ENCODE measurements at regions not wholly inside any gene's neighbourhood (a gene's known extent, or its start where the extent isn't known, plus 50 kb on each side); places are given as distances from the start of the nearest gene placed in this dataset.
"Not testable (repeated sequence)": the region's sequence is repeated elsewhere in the genome, so short reads cannot be mapped to it uniquely, and the experiment has no call there.

DNA sequence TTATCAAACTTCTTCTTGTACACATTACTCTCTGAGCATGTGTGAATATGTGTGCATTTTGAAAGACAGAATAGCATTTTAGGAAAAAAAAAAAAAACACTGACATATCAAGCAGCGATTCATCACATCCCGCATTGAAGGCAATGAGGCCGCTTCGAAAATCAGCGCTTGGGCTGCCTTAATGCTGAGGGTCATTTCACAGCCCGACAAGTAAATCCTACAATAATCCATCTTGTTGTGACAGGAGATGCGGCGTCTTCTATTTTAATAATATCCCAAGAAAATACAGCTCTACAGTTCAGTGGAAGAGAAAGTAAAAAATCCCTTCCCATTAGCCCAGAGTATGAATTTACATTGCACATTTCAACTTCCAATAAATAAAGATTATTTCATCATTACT lies 389.2 kb upstream of the GRM7 start:
- no peak for DNase-seq

DNA sequence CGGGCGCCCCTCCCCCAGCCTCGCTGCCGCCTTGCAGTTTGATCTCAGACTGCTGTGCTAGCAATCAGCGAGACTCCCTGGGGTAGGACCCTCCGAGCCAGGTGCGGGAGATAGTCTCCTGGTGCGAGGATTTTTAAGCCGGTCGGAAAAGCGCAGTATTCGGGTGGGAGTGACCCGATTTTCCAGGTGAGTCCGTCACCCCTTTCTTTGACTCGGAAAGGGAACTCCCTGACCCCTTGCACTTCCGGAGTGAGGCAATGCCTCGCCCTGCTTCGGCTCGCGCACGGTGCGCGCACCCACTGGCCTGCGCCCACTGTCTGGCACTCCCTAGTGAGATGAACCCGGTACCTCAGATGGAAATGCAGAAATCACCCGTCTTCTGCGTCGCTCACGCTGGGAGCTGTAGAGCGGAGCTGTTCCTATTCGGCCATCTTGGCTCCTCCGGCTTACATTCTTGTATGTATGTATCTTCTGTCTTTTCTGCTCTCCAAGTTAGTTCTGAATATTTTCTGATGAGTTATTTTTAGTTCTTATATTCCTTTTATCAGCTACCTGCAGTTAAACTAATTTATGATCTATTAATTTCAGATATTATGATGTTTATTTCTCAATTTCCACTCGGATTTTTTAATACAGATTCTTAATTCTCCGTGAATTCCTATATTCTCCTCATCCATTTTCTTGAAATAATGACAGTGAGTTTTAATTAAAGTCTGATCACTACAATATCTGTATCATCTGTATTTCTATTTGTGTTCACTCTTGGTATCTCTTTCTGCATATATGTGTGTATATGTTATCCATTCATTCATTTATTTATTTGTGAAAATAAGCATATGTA lies 370.2 kb upstream of the GRM7 start:
- not testable (repeated sequence) for DNase-seq

DNA sequence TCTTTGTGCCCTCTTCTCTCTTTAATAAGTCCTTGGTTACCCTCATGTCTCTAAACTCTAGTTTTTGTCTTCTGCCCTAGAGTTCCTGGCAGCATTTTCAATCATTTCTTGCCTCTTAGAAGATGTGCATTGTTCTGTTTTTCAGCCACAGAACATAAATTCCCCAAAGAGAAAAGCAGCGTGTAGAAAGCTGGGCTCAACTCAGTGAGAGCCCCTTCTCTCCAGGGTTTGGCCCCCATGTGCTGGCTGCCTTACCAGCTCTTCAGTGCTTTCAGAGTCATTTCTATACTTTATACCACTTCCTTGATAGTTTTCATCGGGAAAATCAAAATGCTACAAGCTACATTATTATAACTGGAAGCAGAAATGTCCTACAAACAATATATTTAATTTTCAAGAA lies 369.1 kb upstream of the GRM7 start:
- no peak for DNase-seq

DNA sequence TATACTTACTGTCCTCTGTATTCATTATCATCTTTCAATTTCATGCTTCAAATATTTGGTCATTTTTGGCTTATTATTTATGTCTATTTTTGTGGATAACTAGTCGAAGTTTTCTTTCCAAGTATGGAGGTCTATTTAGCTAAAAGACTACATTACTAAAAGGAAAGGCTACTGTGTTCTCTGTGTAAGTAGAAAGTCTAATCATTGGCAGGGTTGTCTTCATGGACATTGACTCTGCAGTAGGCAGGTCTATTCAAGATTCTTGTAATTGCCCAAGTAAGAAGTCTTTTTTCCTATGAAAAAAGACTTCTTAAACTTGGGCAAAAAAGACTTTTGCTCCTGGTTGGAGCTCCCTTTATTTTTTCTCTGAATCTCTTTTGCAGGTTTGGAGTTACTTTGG lies 368.6 kb upstream of the GRM7 start:
- DNase-seq, result no peak

DNA sequence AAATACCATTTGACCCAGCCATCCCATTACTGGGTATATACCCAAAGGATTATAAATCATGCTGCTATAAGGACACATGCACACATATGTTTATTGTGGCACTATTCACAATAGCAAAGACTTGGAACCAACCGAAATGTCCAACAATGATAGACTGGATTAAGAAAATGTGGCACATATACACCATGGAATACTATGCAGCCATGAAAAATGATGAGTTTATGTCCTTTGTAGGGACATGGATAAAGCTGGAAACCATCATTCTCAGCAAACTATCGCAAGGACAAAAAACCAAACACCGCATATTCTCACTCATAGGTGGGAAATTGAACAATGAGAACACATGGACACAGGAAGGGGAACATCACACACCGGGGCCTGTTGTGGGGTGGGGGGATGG lies 362.0 kb upstream of the GRM7 start:
- not testable (repeated sequence) for DNase-seq

DNA sequence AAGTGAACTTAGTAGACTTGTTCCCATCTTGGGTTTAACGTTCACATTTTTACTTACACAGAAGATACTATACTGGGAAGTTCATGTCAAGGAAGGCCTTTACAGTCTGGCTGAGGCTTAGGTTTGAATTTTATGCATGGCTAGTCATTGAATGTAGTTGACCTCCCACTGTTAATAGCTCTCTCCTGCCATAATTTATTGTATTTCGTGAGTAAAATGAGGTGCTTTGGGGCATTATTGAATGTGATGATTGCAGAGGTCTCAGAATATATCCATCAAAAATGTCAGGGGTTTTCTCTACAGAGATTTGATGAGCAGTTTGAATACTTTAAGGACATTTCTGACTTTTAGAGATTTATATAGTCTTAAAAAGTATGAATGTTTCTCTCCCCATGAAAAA lies 356.6 kb upstream of the GRM7 start:
- no peak for DNase-seq

DNA sequence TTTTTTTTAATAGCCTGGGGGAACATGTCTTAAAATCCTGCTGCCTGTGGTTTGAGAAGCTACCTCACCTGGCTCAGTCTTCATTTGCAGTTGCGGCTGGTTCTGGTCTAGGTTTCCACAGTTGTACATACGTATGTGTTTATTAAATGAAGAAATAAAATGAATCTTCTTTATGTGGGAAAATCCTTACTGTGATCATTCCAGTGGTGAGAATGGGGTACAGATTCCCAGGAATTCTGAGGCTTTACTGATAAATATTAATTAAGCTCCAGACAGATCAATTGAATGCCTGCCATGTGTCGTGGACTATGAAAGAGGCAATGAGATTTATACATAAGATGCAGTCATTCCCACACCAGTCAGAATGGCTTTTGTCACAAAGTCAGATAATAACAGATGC lies 356.1 kb upstream of the GRM7 start:
- DNase-seq, result no peak

DNA sequence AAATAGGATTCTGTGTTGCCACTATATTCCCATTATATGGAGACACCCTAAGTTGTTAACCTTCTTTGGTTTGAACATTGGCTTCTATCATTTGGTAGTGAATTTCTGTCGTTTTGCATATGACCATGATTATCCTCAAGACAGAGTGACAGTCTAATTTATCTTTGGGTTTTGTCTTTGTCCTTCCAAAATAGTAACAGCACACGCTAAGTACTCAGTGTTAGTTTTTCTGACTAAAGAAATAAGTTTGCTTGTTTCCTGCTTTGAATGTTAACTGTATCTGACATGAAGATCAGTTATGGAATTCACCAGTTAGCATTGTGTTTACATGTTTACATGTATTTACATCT lies 352.5 kb upstream of the GRM7 start:
- DNase-seq, result no peak

DNA sequence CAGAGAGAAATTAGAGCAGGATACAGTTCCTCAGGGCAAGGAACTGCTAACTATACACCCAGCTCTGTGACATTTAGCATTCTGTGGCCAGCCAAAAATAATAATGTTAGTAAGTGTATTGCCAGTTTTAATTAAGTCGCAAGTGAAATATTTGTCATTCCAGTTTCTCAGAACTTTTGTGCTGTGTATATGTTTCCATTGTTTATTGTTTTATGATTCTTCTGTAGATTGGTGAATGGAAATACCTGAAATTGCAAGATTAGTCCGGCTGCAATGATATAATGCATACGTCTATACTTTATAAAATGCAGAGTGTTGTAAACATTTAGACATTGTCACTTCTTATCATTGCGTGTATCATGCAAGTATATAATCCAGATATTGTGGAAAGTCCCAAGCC lies 351.3 kb upstream of the GRM7 start:
- no peak for DNase-seq

DNA sequence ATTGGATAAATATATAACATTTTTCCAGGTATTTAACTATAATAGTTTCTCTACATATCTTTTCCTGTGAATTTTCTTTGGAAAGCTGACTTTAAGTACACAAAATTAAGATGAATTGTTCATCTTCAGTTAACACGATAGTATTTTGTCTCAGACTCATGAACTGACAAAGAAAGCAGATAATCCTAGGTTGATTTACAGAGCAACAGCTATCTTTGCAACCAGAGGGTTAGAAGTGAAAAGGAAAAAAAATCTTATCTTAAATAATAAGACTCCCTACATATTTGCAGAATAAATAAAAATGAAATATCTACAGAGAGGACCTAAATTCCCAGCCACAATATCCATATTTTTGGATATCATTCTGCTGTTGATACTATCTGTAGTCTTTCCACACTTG lies 350.2 kb upstream of the GRM7 start:
- DNase-seq, result no peak

DNA sequence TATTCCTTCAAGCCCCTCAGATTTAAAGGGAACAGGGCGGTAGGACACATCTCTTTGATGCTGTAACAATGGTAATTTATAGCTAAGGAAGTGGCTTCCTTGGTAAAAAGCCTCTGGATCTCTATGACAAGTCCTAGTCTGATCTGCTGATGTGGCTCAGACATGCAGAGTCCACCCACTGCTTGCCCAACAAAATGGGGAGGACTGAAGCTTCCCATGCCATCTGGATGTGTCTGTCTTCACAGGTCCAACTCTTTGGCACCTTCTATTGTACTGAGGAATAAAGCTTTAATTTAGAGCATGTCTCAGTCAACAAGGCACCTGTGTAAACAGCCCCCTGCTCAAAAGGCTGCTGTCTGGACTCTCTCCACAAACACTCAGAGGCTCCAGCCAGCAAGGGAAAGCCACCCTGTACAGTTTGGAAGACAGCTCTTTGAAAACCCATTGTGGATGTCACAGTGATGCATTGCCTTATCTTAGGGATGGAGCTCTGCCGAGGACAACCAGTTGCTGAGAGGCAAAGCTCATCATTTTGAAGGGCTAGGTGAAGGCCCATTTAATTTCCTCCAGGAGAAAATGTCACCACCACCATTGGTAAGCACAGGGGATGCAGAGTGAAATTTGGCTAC lies 348.6 kb upstream of the GRM7 start:
- DNase-seq, result no peak

DNA sequence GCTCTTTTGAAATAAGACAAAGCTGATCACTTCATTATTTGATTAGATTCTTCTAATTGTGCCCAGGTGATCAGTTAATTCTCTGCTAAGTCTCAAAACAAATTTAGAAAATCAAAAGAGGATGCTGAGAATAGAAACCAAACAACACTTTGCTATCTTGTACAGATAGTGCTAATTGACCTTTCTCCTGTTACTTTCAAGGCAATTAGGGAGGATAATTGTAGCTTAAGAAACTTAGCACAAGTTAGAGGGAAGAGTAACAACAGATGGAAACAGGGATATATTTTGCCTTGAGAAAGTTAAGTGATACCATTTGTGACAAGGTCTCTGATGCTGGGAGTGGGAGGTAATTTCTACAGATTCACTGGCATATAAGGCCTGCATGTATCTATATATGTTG lies 344.8 kb upstream of the GRM7 start:
- DNase-seq, result no peak

DNA sequence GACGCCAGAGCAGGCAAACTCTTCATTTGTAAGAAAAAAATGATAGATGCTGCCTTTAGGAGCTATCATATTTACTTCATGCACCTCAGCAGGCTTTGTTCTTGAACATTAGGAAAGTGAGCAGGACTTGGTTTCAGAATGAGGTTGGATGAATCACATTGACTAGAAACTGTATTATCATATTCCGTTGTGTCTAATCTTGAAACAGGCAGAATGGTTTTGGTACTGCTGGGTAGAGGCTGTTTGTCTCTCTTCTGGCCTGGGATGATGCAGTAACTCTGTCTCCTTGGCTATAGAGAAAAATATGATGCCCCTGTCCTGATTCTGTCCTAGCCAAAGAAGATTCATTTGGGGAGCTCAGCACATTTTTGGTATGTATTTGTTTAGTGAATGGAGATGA lies 344.2 kb upstream of the GRM7 start:
- DNase-seq, result no peak

DNA sequence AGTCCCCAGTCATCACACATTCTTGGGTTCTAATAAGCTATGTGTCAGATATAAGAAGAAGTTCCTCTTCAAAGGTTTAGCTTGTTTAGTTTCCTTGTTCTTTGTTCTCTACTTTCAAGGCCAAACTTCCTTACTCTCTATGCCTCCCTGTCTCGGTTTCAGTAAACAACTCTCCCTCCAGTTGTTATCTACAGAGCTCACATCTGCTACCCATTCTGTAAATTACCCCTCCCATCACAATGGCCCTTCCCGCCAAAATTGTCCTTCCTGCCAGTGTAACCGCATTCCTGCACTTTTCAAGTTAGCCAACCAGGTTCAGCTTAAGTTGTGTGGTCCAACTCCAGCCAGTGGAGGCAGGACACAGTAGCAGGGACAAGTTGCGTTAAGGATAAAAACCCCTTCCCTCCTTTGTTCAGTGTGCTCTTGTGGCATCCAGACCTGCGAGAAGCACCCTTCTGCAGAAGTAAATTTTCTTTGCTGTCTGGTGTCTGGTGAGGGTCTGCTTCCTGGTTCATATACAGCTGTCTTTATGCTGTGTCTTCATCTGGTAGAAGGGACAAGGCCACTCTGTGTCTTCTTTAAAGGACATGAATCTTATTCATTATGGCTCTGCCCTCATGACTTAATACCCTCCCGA lies 342.1 kb upstream of the GRM7 start:
- no peak for DNase-seq

DNA sequence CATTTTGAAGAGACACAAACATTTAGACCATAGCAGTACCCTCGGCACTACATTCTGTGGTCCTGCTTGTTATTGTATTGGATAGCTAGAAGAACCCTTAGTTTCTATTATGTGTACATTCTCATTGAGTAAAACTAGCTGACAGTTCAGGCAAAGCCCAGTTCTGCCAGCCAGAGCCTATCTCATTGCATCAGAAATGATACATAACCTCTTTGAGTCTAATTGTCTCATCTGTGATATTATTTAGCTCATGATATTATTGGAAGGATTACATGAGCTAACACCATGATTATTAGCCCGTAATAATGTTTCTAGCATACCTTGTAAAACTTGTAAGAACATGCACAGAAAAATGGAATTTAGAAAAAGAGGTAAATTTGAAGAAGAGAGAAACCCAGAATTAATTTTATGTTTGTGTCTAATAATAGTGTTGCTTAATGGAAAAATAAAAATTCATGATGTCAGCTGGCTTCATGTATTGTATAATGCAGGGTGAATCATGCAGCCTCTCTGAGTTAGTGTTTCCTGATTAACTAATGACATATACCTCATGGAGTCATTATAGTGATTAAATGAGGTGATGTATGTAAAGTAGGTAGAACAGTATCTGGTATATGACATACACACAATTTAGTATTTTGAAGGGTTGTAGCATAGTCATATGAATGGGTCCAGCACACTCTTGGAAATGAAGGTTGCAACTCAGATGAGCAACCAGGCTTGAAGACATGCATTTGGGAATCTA lies 339.4 kb upstream of the GRM7 start:
- DNase-seq, result no peak

DNA sequence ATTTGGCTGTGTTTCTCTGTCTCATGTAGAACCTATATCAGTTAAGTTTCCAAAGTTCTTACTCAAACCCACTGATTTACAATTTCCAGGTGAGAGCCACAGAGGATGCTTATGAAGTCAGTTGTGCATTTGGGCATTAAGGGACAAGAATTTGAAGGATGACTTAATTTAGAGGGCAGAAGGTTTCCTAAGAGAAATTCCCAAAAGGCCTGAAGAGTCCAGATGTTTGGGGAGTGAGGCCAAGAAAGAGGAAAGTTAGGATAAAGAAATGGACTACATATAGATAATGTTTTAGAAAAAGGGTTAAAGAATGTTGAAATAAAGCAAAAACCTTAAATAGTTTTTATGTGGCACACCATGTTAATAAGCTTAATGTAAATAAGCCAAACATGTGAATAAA lies 338.7 kb upstream of the GRM7 start:
- no peak for DNase-seq

DNA sequence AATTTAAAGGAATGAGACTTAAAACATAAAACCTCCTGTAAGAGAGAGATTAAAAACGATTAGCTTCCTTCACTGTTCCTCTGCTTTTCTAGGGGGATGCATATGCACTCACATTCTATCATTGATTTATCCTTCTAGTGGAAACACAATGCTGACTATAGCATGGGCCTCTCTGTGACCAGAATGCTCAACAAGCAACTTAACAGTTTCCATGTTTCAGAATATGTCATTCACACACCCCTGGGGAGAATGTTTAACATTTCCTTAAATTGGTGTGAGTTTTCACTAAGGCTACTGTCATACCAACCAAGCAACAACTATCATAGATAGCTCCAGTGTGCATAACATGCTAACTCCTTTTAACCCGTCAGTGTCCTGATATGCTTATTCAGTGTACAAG lies 337.9 kb upstream of the GRM7 start:
- no peak for DNase-seq

DNA sequence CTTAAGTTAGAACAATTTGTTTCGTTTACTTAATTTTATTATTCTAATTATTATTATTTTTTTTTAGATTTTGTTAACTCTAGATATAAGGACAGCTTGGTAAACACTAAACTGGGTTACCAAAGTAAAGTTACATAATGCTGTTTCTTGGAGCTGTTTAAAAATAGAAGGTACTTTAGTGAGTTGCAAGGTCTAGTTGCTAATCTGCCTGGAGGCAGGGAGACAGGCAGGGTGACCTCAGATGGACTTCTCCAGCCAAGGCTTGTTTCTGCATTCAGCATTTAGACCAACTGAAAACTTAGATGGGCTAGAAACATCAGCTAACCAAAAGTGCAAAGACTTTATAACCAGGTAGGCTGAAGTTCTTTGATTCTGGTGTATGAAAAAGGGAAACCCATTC lies 336.4 kb upstream of the GRM7 start:
- no peak for DNase-seq

DNA sequence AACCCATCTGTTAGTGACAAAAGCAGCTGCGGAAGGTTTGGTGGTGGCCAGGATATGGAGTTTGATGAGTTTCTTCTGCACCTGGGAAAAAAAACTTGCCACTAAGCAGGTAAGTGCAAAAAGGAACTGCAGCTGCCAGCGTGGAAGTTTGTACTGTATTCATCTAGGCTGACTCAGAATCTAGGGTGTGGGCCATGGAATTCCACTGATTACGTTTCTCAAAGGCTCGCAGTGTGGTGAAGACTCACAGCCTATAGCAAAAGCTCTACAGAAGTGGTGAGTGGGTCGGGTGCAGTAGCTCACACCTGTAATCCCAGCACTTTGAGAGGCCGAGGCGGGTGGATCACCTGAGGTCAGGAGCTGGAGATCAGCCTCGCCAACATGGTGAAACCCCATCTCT lies 334.6 kb upstream of the GRM7 start:
- DNase-seq, result no peak

DNA sequence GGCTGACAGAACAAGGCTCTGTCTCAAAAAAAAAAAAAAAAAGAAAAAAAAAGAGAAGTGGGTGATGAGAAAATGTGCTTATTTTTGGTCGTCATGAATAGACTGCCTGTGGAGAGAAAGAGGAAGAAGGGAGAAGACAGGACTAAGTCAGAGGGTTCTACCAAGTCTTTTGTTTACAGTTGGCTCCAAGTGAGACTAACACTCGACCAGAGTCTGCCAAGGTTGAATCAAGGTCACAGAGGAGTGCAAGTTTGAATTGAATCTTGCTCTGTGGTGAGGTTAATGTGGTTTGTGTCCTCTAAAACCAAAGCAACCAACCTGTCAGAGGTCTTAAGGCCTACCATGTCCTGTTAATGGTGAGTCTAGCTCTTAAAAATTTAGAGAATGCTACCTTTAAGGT lies 334.1 kb upstream of the GRM7 start:
- no peak for DNase-seq

DNA sequence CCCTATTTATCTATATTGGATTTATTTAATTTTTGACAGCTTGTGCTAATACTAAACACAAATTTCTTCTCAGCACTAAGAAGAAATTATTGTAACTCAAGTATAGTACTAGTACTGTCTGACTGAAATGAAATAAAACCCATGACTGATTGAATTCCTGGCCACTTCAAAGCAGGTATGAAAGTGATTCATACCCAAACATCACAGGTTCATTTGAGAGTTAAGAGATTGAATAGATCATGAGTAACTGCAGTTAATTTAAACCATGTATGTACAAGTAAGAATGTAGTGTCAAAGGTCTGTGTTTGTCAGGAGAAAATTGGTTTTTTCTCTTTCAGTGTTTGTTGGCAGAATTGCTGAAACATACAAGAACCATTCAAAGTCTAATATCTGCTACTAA lies 332.0 kb upstream of the GRM7 start:
- DNase-seq, result no peak

DNA sequence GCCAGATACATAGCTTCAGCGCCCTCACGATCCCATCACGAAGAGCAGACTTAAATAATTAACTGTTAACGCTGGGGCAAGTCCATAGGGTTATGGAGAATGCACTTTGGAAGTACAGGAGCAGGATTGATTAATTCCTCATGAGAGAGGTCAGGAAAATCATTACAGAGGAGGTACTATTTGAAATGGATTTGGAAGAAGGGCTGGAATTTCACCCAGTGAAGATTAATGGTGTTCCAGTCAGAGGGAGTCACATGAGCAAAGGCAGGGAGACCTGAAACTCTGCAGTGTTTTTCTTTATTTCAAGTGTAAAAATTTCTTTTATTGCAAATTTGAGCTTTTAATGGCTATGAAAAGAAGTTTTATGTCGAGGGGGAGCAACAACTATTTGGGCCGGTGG lies 329.8 kb upstream of the GRM7 start:
- DNase-seq, result no peak

DNA sequence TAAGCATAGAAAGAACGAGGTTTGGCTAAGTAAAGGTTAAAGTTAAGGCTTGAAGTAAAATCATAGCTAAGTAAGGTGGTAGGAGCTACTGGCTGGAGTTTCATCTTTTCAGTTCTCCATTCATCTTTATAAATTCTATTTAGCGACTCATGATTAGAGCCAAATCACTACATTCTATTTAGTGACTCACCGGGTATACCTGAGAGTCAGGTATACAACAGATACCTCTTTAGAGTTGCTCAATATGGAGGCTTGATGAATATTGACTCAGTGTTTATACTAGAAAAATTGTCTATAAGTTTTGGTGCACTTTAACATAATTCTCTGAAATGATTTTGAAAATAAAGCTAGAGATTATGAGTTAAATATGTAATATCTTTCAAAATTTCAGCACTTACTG lies 328.8 kb upstream of the GRM7 start:
- DNase-seq, result no peak

DNA sequence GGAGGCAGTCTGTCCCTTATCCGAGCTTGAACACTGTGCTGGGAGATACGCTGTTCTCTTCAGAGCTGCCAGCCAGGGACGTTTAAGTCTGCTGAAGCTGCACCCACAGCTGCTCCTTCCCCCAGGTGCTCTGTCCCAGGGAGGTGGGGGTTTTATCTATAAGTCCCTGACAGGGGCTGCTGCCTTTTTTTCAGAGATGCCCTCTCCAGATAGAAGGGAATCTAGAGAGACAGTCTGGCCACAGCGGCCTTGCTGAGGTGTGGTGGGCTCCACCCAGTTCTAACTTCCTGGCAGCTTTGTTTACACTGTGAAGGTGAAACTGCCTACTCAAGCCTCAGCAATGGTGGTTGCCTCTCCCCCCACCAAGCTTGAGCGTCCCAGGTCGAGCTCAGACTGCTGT lies 319.9 kb upstream of the GRM7 start:
- no peak for DNase-seq
